HepG2 (cell line): ENCODE measurements at regions not wholly inside any gene's neighbourhood (a gene's known extent, or its start where the extent isn't known, plus 50 kb on each side); places are given as distances from the start of the nearest gene placed in this dataset.

Experiments
- ATAC-seq: fragments of 200-7000 bp; cut with Tn5 transposase; 3 replicates; pipeline ENCODE4 v1.9.1; 2020; ENCODE audit warnings: mild to moderate bottlenecking, moderate library complexity
- BruUV-seq: library from RNA; stranded (reverse); fragments of 400-500 nt; replicated peaks from 2 replicates; lab custom pipeline; 2021; lab: Mats Ljungman, UMichigan
- CTCF ChIA-PET: fragments of 300-600 bp; formaldehyde crosslinking; extraction: SDS; loops from one replicate; lab custom pipeline; 2021; ENCODE audit warnings: low total read pairs, inconsistent platforms, low intra/inter-chr PET ratio; lab: Yijun Ruan, JAX
- POLR2A ChIA-PET: fragments of 350-600 bp; sonication (Branson Sonifier 250); formaldehyde crosslinking; loops from one replicate; lab custom pipeline; 2020; ENCODE audit warnings: antibody characterized with exemption, inconsistent platforms; lab: Yijun Ruan, JAX
- DNase-seq: peaks from one replicate; pipeline ENCODE4 v3.0.0-alpha.2; 2015; ENCODE audit warnings: low spot score
- FAIRE-seq: peaks from 3 replicates; lab custom pipeline; 2011; peaks lifted over from hg19 to GRCh38; lab: Jason Lieb, UNC
- H2AFZ ChIP-seq: one replicate; pipeline ENCODE4 v1.6.1; 2011; ENCODE audit warnings: low read length, inconsistent platforms
- H3K27ac ChIP-seq: fragments of 300-600 bp; 3 replicates; pipeline ENCODE4 v1.8.0; 2011; ENCODE audit warnings: mixed run types, mild to moderate bottlenecking, mixed read lengths, low read length, inconsistent platforms; ENCODE audit not compliant: insufficient read depth; ENCODE audit errors: extremely low read length
- H3K27me3 ChIP-seq, 2 experiments: fragments of 200-600 bp in 1 of 2; 2 replicates in 1 of 2; 3 replicates in 1 of 2; pipeline versions ENCODE4 v1.6.0 to v1.8.0; 2011; ENCODE audit warnings: low read length in 2 of 2, mild to moderate bottlenecking in 2 of 2, moderate library complexity in 2 of 2, inconsistent platforms in 1 of 2; ENCODE audit not compliant: insufficient read depth in 2 of 2, control insufficient read depth in 1 of 2
- H3K36me3 ChIP-seq, 2 experiments: fragments of 200-600 bp in 1 of 2; replicated peaks in 1 of 2; 2 replicates in 1 of 2; 3 replicates in 1 of 2; pipeline versions ENCODE4 v1.5.1 to v1.8.0; 2011; ENCODE audit warnings: low read length in 2 of 2, inconsistent platforms in 1 of 2; ENCODE audit not compliant: insufficient read depth in 2 of 2, control insufficient read depth in 1 of 2
- H3K4me1 ChIP-seq: 2 replicates; pipeline ENCODE4 v1.5.1; 2012; ENCODE audit warnings: low read length, inconsistent platforms; ENCODE audit not compliant: insufficient read depth
- H3K4me2 ChIP-seq: 2 replicates; pipeline ENCODE4 v1.6.0; 2011; ENCODE audit warnings: low read depth, low read length, inconsistent platforms
- H3K4me3 ChIP-seq, 3 experiments: fragments of 200-600 bp in 1 of 3; sonication (generic), shearing (Covaris generic) in 1 of 3; replicated peaks in 1 of 3; 2 replicates each; pipeline ENCODE4 v1.5.1; 2011 to 2016; ENCODE audit warnings: low read length in 3 of 3, inconsistent platforms in 2 of 3, low read depth in 2 of 3, mild to moderate bottlenecking in 2 of 3, control low read depth in 1 of 3, mixed read lengths in 1 of 3; ENCODE audit not compliant: insufficient read depth in 1 of 3
- H3K79me2 ChIP-seq: one replicate; pipeline ENCODE4 v1.6.1; 2011; ENCODE audit warnings: low read length, inconsistent platforms; ENCODE audit not compliant: insufficient read depth
- H3K9ac ChIP-seq: 2 replicates; pipeline ENCODE4 v1.6.0; 2011; ENCODE audit warnings: mild to moderate bottlenecking, low read depth, low read length, inconsistent platforms; ENCODE audit not compliant: insufficient read depth
- H3K9me3 ChIP-seq: 2 replicates; pipeline ENCODE4 v1.5.1; 2012; ENCODE audit warnings: mild to moderate bottlenecking, low read length
- H4K20me1 ChIP-seq: 2 replicates; pipeline ENCODE4 v1.6.0; 2011; ENCODE audit warnings: inconsistent platforms, mild to moderate bottlenecking, low read length, moderate library complexity; ENCODE audit not compliant: insufficient read depth
- ADNP ChIP-seq: sonication (generic); formaldehyde crosslinking; IDR thresholded peaks from 2 replicates; pipeline ENCODE4 v1.4.0; 2020; ENCODE audit warnings: missing genetic modification reagents
- CEBPG ChIP-seq: IDR thresholded peaks from 2 replicates; pipeline ENCODE4 v1.6.1; 2016
- CREBL2 ChIP-seq: sonication (generic); formaldehyde crosslinking; IDR thresholded peaks from 2 replicates; pipeline ENCODE4 v1.8.1; 2023; ENCODE audit warnings: missing genetic modification reagents, mild to moderate bottlenecking, borderline replicate concordance
- KAT2B ChIP-seq: fragments of 150-350 bp; IDR thresholded peaks from 2 replicates; pipeline ENCODE4 v1.6.1; 2014; ENCODE audit warnings: low read depth, low read length, borderline replicate concordance
- MAF1 ChIP-seq: sonication (generic); formaldehyde crosslinking; IDR thresholded peaks from 2 replicates; pipeline ENCODE4 v1.5.0; 2020; ENCODE audit warnings: missing genetic modification reagents, borderline replicate concordance
- MAFK ChIP-seq, 2 experiments: IDR thresholded peaks in 1 of 2; conservative IDR thresholded peaks in 1 of 2; 2 replicates each; pipeline ENCODE4 v1.6.1; 2011; ENCODE audit warnings: improper control_type of control experiment in 2 of 2, low read length in 2 of 2
- MAZ ChIP-seq, 2 experiments: sonication (generic) in 1 of 2; formaldehyde crosslinking in 1 of 2; IDR thresholded peaks; 2 replicates each; pipeline versions ENCODE4 v1.5.0 to v1.6.1; 2012 to 2020; ENCODE audit warnings: low read depth in 2 of 2, mild to moderate bottlenecking in 2 of 2, borderline replicate concordance in 1 of 2, improper control_type of control experiment in 1 of 2, low read length in 1 of 2, missing genetic modification reagents in 1 of 2, moderate library complexity in 1 of 2
- USF2 ChIP-seq, 2 experiments: sonication (generic) in 1 of 2; formaldehyde crosslinking in 1 of 2; IDR thresholded peaks; 2 replicates each; pipeline versions ENCODE4 v1.5.1 to v1.6.1; 2011 to 2020; ENCODE audit warnings: borderline replicate concordance in 1 of 2, low read depth in 1 of 2, low read length in 1 of 2, mild to moderate bottlenecking in 1 of 2, missing genetic modification reagents in 1 of 2, moderate library complexity in 1 of 2
- ZBTB37 ChIP-seq: sonication (generic); formaldehyde crosslinking; IDR thresholded peaks from 2 replicates; pipeline ENCODE4 v1.4.0; 2020; ENCODE audit warnings: mild to moderate bottlenecking, missing genetic modification reagents
- ZNF333 ChIP-seq: sonication (generic); formaldehyde crosslinking; IDR thresholded peaks from 2 replicates; pipeline ENCODE4 v1.4.0; 2020; ENCODE audit warnings: mild to moderate bottlenecking, missing genetic modification reagents, borderline replicate concordance
- ZNF580 ChIP-seq: IDR thresholded peaks from 2 replicates; pipeline ENCODE4 v1.6.1; 2016; ENCODE audit warnings: low read depth, borderline replicate concordance
- WGBS: methylation state at CpG from one replicate; pipeline ENCODE4 v1.1.6; 2017; ENCODE audit warnings: low lambda C conversion rate; 5-methylcytosine and 5-hydroxymethylcytosine counted together
- in situ Hi-C: cut with HindIII; loops from 2 replicates; pipeline ENCODE4 v1.10.0; 2017; ENCODE audit warnings: low pct_unique_long_range_greater_than_20kb; ENCODE audit not compliant: extremely low pct_ligation_motif_present
- intact Hi-C: fragments of 100-400 bp; cut with micrococcal nuclease; formaldehyde crosslinking; loops from one replicate; pipeline ENCODE4 v1.10.0; 2022; ENCODE audit not compliant: unreplicated experiment

- TF ChIP-seq ZNF333 (CRISPR knock-in tag) (no peak), MAFK (conservative IDR thresholded peaks at IDR 0.05 in 1 of 2, IDR thresholded peaks at IDR 0.05 in 1 of 2; ENCODE audit: low read length in 2 of 2) (no peak), MAF1 (CRISPR knock-in tag) (no peak), USF2 (IDR thresholded peaks at IDR 0.05; ENCODE audit: low read depth, low read length) (no peak), USF2 (CRISPR knock-in tag; IDR thresholded peaks at IDR 0.05; ENCODE audit: borderline replicate concordance) (no peak), CEBPG (CRISPR knock-in tag) (no peak), MAZ (IDR thresholded peaks at IDR 0.05; ENCODE audit: borderline replicate concordance, low read depth, low read length) (no peak), MAZ (CRISPR knock-in tag; IDR thresholded peaks at IDR 0.05; ENCODE audit: low read depth) (no peak), ZNF580 (CRISPR knock-in tag) (no peak), ZBTB37 (no peak), KAT2B (no peak), ADNP (CRISPR knock-in tag) (no peak), CREBL2 (CRISPR knock-in tag) (no peak)
- H3K27me3 ChIP-seq: no peaks in the 10 kb centered on the region
- FAIRE-seq (no peak), DNase-seq (no peak), ATAC-seq (no peak)
- no peaks in the 10 kb centered on the region for H3K79me2 ChIP-seq
- no peaks in the 10 kb centered on the region for H3K4me1 ChIP-seq
- ChIA-PET POLR2A (no interaction called here), CTCF (no interaction called here)
- in situ Hi-C loops (no loop called here), intact Hi-C loops (no loop called here)
- H3K27ac ChIP-seq: no peak overlapping the region
- no TSS peak for BruUV-seq
- no peaks in the 10 kb centered on the region for H4K20me1 ChIP-seq
- H3K4me3 ChIP-seq: no peak overlapping the region
- no peaks in the 10 kb centered on the region for H3K9me3 ChIP-seq
- no peak overlapping the region for H3K4me2 ChIP-seq
- no peak overlapping the region for H2AFZ ChIP-seq
- 2% methylated on average over 3 of the region's 3 CpGs for WGBS
- H3K9ac ChIP-seq: no peak overlapping the region
- H3K36me3 ChIP-seq: no peaks in the 10 kb centered on the region
Observed at GRCh38 chr5:89542736-89543135, 659.8 kb upstream of the MEF2C start.
